H9 (cell line): ENCODE measurements at regions not wholly inside any gene's neighbourhood (a gene's known extent, or its start where the extent isn't known, plus 50 kb on each side); places are given as distances from the start of the nearest gene placed in this dataset.

Experiments used
- DNase-seq: peaks from one replicate; pipeline ENCODE4 v3.0.0-alpha.2; 2017
- H2AFZ ChIP-seq: one replicate; pipeline ENCODE4 v1.6.1; 2013; ENCODE audit warnings: mild to moderate bottlenecking, low read length, control low read depth, moderate library complexity
- H2AK5ac ChIP-seq: 2 replicates; pipeline ENCODE4 v1.6.1; 2013; ENCODE audit warnings: low read length, control low read depth, mixed read lengths; ENCODE audit not compliant: insufficient read length
- H2BK120ac ChIP-seq: one replicate; pipeline ENCODE4 v1.6.1; 2013; ENCODE audit warnings: low read depth, mild to moderate bottlenecking, low read length, control low read depth, inconsistent platforms; ENCODE audit not compliant: poor library complexity, severe bottlenecking
- H2BK12ac ChIP-seq: 2 replicates; pipeline ENCODE4 v1.6.1; 2013; ENCODE audit warnings: low read length, control low read depth, mixed read lengths, low read depth; ENCODE audit not compliant: insufficient read length
- H2BK15ac ChIP-seq: 2 replicates; pipeline ENCODE4 v1.6.1; 2013; ENCODE audit warnings: low read depth, low read length, control low read depth
- H2BK20ac ChIP-seq: one replicate; pipeline ENCODE4 v1.6.1; 2013; ENCODE audit warnings: low read depth, mild to moderate bottlenecking, low read length, control low read depth, inconsistent platforms; ENCODE audit not compliant: poor library complexity, severe bottlenecking
- H2BK5ac ChIP-seq: 2 replicates; pipeline ENCODE4 v1.6.1; 2013; ENCODE audit warnings: low read length, control low read depth, mixed read lengths; ENCODE audit not compliant: insufficient read length
- H3K14ac ChIP-seq: 2 replicates; pipeline ENCODE4 v1.6.1; 2013; ENCODE audit warnings: low read length, control low read depth; ENCODE audit not compliant: insufficient read depth
- H3K18ac ChIP-seq: 2 replicates; pipeline ENCODE4 v1.6.1; 2013; ENCODE audit warnings: low read depth, mild to moderate bottlenecking, mixed read lengths, low read length, control low read depth; ENCODE audit not compliant: insufficient read length
- H3K23ac ChIP-seq: 2 replicates; pipeline ENCODE4 v1.6.1; 2013; ENCODE audit warnings: low read length, control low read depth, mixed read lengths, low read depth; ENCODE audit not compliant: insufficient read length
- H3K23me2 ChIP-seq: 2 replicates; pipeline ENCODE4 v1.6.1; 2013; ENCODE audit warnings: low read depth, mild to moderate bottlenecking, mixed read lengths, low read length, control low read depth; ENCODE audit not compliant: insufficient read length, poor library complexity, severe bottlenecking
- H3K27ac ChIP-seq: 2 replicates; pipeline ENCODE4 v1.5.1; 2013; ENCODE audit warnings: low read length, control low read depth, mixed read lengths, low read depth; ENCODE audit not compliant: insufficient read length
- H3K27me3 ChIP-seq: 2 replicates; pipeline ENCODE4 v1.6.1; 2013; ENCODE audit warnings: low read length, control low read depth, inconsistent platforms; ENCODE audit not compliant: insufficient read depth
- H3K4ac ChIP-seq: 2 replicates; pipeline ENCODE4 v1.6.1; 2013; ENCODE audit warnings: low read depth, mild to moderate bottlenecking, control low read depth, inconsistent platforms, low read length, moderate library complexity
- H3K4me1 ChIP-seq: 2 replicates; pipeline ENCODE4 v1.6.1; 2013; ENCODE audit warnings: low read length, control low read depth, inconsistent platforms; ENCODE audit not compliant: insufficient read depth
- H3K4me2 ChIP-seq: 2 replicates; pipeline ENCODE4 v1.6.1; 2013; ENCODE audit warnings: low read length, control low read depth, mixed read lengths; ENCODE audit not compliant: insufficient read length, insufficient read depth
- H3K56ac ChIP-seq: 2 replicates; pipeline ENCODE4 v1.6.1; 2013; ENCODE audit warnings: low read depth, mild to moderate bottlenecking, mixed read lengths, low read length, control low read depth; ENCODE audit not compliant: insufficient read length
- H3K79me1 ChIP-seq: 2 replicates; pipeline ENCODE4 v1.6.1; 2013; ENCODE audit warnings: low read depth, mild to moderate bottlenecking, moderate library complexity, low read length, control low read depth, inconsistent platforms; ENCODE audit not compliant: insufficient read depth, poor library complexity, severe bottlenecking
- H3K79me2 ChIP-seq: 2 replicates; pipeline ENCODE4 v1.6.1; 2013; ENCODE audit warnings: low read length, control low read depth, inconsistent platforms; ENCODE audit not compliant: insufficient read depth
- H3K9ac ChIP-seq: 2 replicates; pipeline ENCODE4 v1.6.1; 2013; ENCODE audit warnings: low read length, control low read depth, mixed read lengths; ENCODE audit not compliant: insufficient read length; ENCODE audit errors: extremely low read depth
- H3K9me3 ChIP-seq: one replicate; pipeline ENCODE4 v1.6.1; 2013; ENCODE audit warnings: low read depth, low read length, inconsistent platforms; ENCODE audit not compliant: control insufficient read depth
- H3T11ph ChIP-seq: one replicate; pipeline ENCODE4 v1.6.1; 2013; ENCODE audit warnings: mild to moderate bottlenecking, low read length, control low read depth, inconsistent platforms
- H4K20me1 ChIP-seq: one replicate; pipeline ENCODE4 v1.6.1; 2013; ENCODE audit not compliant: control insufficient read depth, insufficient read length, insufficient read depth
- H4K5ac ChIP-seq: 2 replicates; pipeline ENCODE4 v1.6.1; 2013; ENCODE audit warnings: low read depth, mild to moderate bottlenecking, mixed read lengths, low read length, control low read depth; ENCODE audit not compliant: insufficient read length
- H4K8ac ChIP-seq: replicated peaks from 2 replicates; pipeline ENCODE4 v1.6.1; 2013; ENCODE audit warnings: low read length, control low read depth, mixed read lengths, low read depth; ENCODE audit not compliant: insufficient read length
- H4K91ac ChIP-seq: 2 replicates; pipeline ENCODE4 v1.6.1; 2013; ENCODE audit warnings: low read depth, mild to moderate bottlenecking, moderate library complexity, mixed read lengths, low read length, control low read depth; ENCODE audit not compliant: insufficient read length
- H3K27ac Mint-ChIP-seq, 3 experiments: 2 replicates in 2 of 3; 3 replicates in 1 of 3; pipeline ENCODE4 v1.8.0; 2020 to 2021; ENCODE audit warnings: mixed read lengths in 3 of 3, mild to moderate bottlenecking in 1 of 3, moderate library complexity in 1 of 3
- H3K27me3 Mint-ChIP-seq: 2 replicates; pipeline ENCODE4 v1.8.0; 2021; ENCODE audit warnings: low read depth, mild to moderate bottlenecking, moderate library complexity, mixed read lengths
- H3K36me3 Mint-ChIP-seq, 3 experiments: 2 replicates in 2 of 3; 3 replicates in 1 of 3; pipeline ENCODE4 v1.8.0; 2020 to 2021; ENCODE audit warnings: low read depth in 3 of 3, mixed read lengths in 3 of 3; ENCODE audit not compliant: insufficient read depth in 1 of 3
- H3K4me1 Mint-ChIP-seq, 2 experiments: 2 replicates each; pipeline ENCODE4 v1.8.0; 2020; ENCODE audit warnings: mixed read lengths in 2 of 2
- H3K4me3 Mint-ChIP-seq, 2 experiments: 2 replicates in 1 of 2; 3 replicates in 1 of 2; pipeline ENCODE4 v1.8.0; 2020 to 2021; ENCODE audit warnings: mild to moderate bottlenecking in 2 of 2, mixed read lengths in 2 of 2, moderate library complexity in 1 of 2
- H3K9me3 Mint-ChIP-seq, 2 experiments: 2 replicates in 1 of 2; 3 replicates in 1 of 2; pipeline ENCODE4 v1.8.0; 2020; ENCODE audit warnings: mild to moderate bottlenecking in 2 of 2, mixed read lengths in 2 of 2, moderate library complexity in 1 of 2
- CTCF ChIP-seq: fragments of 200-600 bp; sonication (generic); conservative IDR thresholded peaks from 3 replicates; pipeline ENCODE4 v1.8.0; 2021; ENCODE audit warnings: antibody characterized with exemption, mild to moderate bottlenecking
- WGBS: extraction: QIAGEN DNeasy Blood & Tissue Kit; methylation state at CpG from one replicate; pipeline ENCODE4 v1.1.7; 2013; ENCODE audit warnings: missing lambda C conversion rate, low lambda C conversion rate, mixed read lengths; ENCODE audit not compliant: insufficient read length; ENCODE audit errors: extremely low coverage; 5-methylcytosine and 5-hydroxymethylcytosine counted together

- Histone ChIP-seq H3T11ph (no peak overlapping the region), H3K56ac (no peak overlapping the region), H2BK20ac (no peak overlapping the region), H3K79me2 (no peaks in the 10 kb centered on the region), H3K27me3 (no peaks in the 10 kb centered on the region), H4K8ac (no peak overlapping the region), H4K5ac (no peak overlapping the region), H4K20me1 (no peaks in the 10 kb centered on the region), H4K91ac (no peak overlapping the region), H3K9me3 (peaks cover 72% of the 10 kb centered on the region), H3K4ac (no peak overlapping the region), H2BK15ac (no peak overlapping the region), H3K4me1 (no peaks in the 10 kb centered on the region), H2AFZ (no peak overlapping the region), H2BK12ac (no peak overlapping the region), H2AK5ac (no peak overlapping the region), H2BK120ac (no peak overlapping the region), H3K4me2 (no peak overlapping the region), H3K27ac (no peak overlapping the region), H3K9ac (no peak overlapping the region), H3K23me2 (no peaks in the 10 kb centered on the region), H3K23ac (no peak overlapping the region), H2BK5ac (no peak overlapping the region), H3K14ac (no peak overlapping the region), H3K79me1 (no peaks in the 10 kb centered on the region), H3K18ac (no peak overlapping the region)
- WGBS, result no CpG with 5 or more reads among the region's 3 CpGs
- H3K4me1 Mint-ChIP-seq, result no peaks in the 10 kb centered on the region
- peaks cover 84 to 90% of the 10 kb centered on the region in 2 experiments for H3K9me3 Mint-ChIP-seq
- DNase-seq, result no peak
- peaks cover 4 to 29% (median 9%) of the 10 kb centered on the region in 3 experiments; a peak in 6 of 7 replicates for H3K36me3 Mint-ChIP-seq
- H3K27ac Mint-ChIP-seq, result no peak overlapping the region
- no peak overlapping the region for H3K4me3 Mint-ChIP-seq
- no peak for TF ChIP-seq CTCF
- H3K27me3 Mint-ChIP-seq, result no peaks in the 10 kb centered on the region
These were observed 280.2 kb downstream of the TMEM121 start for GRCh38 chr14:105806568-105806967.
